Endodermal cell (in vitro differentiated cells): ENCODE measurements at regions not wholly inside any gene's neighbourhood (a gene's known extent, or its start where the extent isn't known, plus 50 kb on each side); places are given as distances from the start of the nearest gene placed in this dataset.

Experiments
- DNase-seq: peaks from one replicate; pipeline ENCODE4 v3.0.0-alpha.2; 2017
- H3K27ac ChIP-seq: 2 replicates; pipeline ENCODE4 v1.5.1; 2013; ENCODE audit warnings: mild to moderate bottlenecking, low read depth, low read length, moderate library complexity
- H3K27me3 ChIP-seq: 2 replicates; pipeline ENCODE4 v1.6.1; 2013; ENCODE audit warnings: mild to moderate bottlenecking, low read length, moderate library complexity; ENCODE audit not compliant: insufficient read depth, control insufficient read depth, poor library complexity, severe bottlenecking
- H3K36me3 ChIP-seq: 2 replicates; pipeline ENCODE4 v1.7.0; 2013; ENCODE audit warnings: mild to moderate bottlenecking, low read length, moderate library complexity; ENCODE audit not compliant: control insufficient read depth, insufficient read depth
- H3K4me1 ChIP-seq: one replicate; pipeline ENCODE4 v1.7.0; 2013; ENCODE audit warnings: low read length; ENCODE audit not compliant: control insufficient read depth, insufficient read depth
- H3K4me3 ChIP-seq: 2 replicates; pipeline ENCODE4 v1.5.1; 2013; ENCODE audit warnings: mild to moderate bottlenecking, low read length, moderate library complexity
- H3K9ac ChIP-seq: 2 replicates; pipeline ENCODE4 v1.6.1; 2013; ENCODE audit warnings: mild to moderate bottlenecking, low read length, moderate library complexity; ENCODE audit not compliant: poor library complexity, severe bottlenecking; ENCODE audit errors: extremely low read depth
- H3K9me3 ChIP-seq: 2 replicates; pipeline ENCODE4 v1.6.1; 2013; ENCODE audit warnings: mild to moderate bottlenecking, low read length, moderate library complexity; ENCODE audit not compliant: control insufficient read depth
- H3K27ac Mint-ChIP-seq: 2 replicates; pipeline ENCODE4 v1.8.0; 2020; ENCODE audit warnings: mixed read lengths
- H3K27me3 Mint-ChIP-seq: 2 replicates; pipeline ENCODE4 v1.8.0; 2021; ENCODE audit warnings: mild to moderate bottlenecking, mixed read lengths; ENCODE audit not compliant: insufficient read depth
- H3K36me3 Mint-ChIP-seq: 2 replicates; pipeline ENCODE4 v1.8.0; 2020; ENCODE audit warnings: low read depth, mixed read lengths
- H3K4me1 Mint-ChIP-seq: 2 replicates; pipeline ENCODE4 v1.8.0; 2020; ENCODE audit warnings: mixed read lengths
- H3K4me3 Mint-ChIP-seq: 2 replicates; pipeline ENCODE4 v1.8.0; 2020; ENCODE audit warnings: mild to moderate bottlenecking, moderate library complexity, mixed read lengths
- H3K9me3 Mint-ChIP-seq: 2 replicates; pipeline ENCODE4 v1.8.0; 2020; ENCODE audit warnings: mild to moderate bottlenecking, mixed read lengths
- CTCF ChIP-seq: fragments of 200-600 bp; sonication (generic); conservative IDR thresholded peaks from 2 replicates; pipeline ENCODE4 v1.5.0; 2021; ENCODE audit warnings: antibody characterized with exemption, mild to moderate bottlenecking
- WGBS, 2 experiments: methylation state at CpG; one replicate each; pipeline versions ENCODE4 v1.1.5 to v1.1.7; 2013; ENCODE audit warnings: missing lambda C conversion rate in 2 of 2, mixed read lengths in 1 of 2; ENCODE audit not compliant: insufficient coverage in 1 of 2, insufficient read length in 1 of 2; 5-methylcytosine and 5-hydroxymethylcytosine counted together

- Histone ChIP-seq H3K9me3 (no peaks in the 10 kb centered on the region), H3K9ac (no peak overlapping the region), H3K36me3 (no peaks in the 10 kb centered on the region), H3K4me3 (no peak overlapping the region), H3K27ac (peak overlapping the region; percentile 1), H3K4me1 (peaks cover 11% of the 10 kb centered on the region), H3K27me3 (no peaks in the 10 kb centered on the region)
- Mint-ChIP-seq H3K36me3 (no peaks in the 10 kb centered on the region), H3K4me3 (no peak overlapping the region), H3K4me1 (peaks cover 22% of the 10 kb centered on the region), H3K27me3 (no peaks in the 10 kb centered on the region), H3K9me3 (no peaks in the 10 kb centered on the region), H3K27ac (no peak overlapping the region)
- peak; percentile 20 for TF ChIP-seq CTCF
- 85 to 86% methylated on average over 6 to 7 of the region's 7 CpGs for WGBS, 2 experiments
- no peak for DNase-seq
These were observed 88.2 kb downstream of the GJA1 start for GRCh38 chr6:121523628-121524027.

GRCh38 chr6:121526282-121526681 is 90.8 kb downstream of the GJA1 start:
- Mint-ChIP-seq H3K4me3 (no peak overlapping the region), H3K4me1 (peaks cover 9% of the 10 kb centered on the region), H3K27ac (no peak overlapping the region), H3K9me3 (no peaks in the 10 kb centered on the region), H3K36me3 (no peaks in the 10 kb centered on the region), H3K27me3 (no peaks in the 10 kb centered on the region)
- no peak overlapping the region for H3K9ac ChIP-seq
- no peaks in the 10 kb centered on the region for H3K27me3 ChIP-seq
- no peak for DNase-seq
- no peak overlapping the region for H3K4me3 ChIP-seq
- H3K27ac ChIP-seq = no peak overlapping the region
- 91% methylated on average over 1 of the region's 1 CpG; no CpG with 5 or more reads in 1 of the 2 experiments for WGBS, 2 experiments
- peaks cover 2% of the 10 kb centered on the region for H3K4me1 ChIP-seq
- no peaks in the 10 kb centered on the region for H3K9me3 ChIP-seq
- TF ChIP-seq CTCF = no peak
- no peaks in the 10 kb centered on the region for H3K36me3 ChIP-seq

GRCh38 chr6:121531658-121532169 is 96.3 kb downstream of the GJA1 start:
- WGBS, 2 experiments = 79 to 83% methylated on average over 2 to 4 of the region's 4 CpGs
- H3K4me3 ChIP-seq = no peak overlapping the region
- peaks cover 20% of the 10 kb centered on the region for H3K4me1 Mint-ChIP-seq
- no peaks in the 10 kb centered on the region for H3K9me3 Mint-ChIP-seq
- H3K4me1 ChIP-seq = no peaks in the 10 kb centered on the region
- no peak for TF ChIP-seq CTCF
- no peaks in the 10 kb centered on the region for H3K27me3 Mint-ChIP-seq
- H3K36me3 ChIP-seq = no peaks in the 10 kb centered on the region
- H3K27ac ChIP-seq = peak overlapping the region; percentile 34
- no peak overlapping the region for H3K4me3 Mint-ChIP-seq
- no peaks in the 10 kb centered on the region for H3K9me3 ChIP-seq
- H3K36me3 Mint-ChIP-seq = no peaks in the 10 kb centered on the region
- no peak overlapping the region for H3K27ac Mint-ChIP-seq
- no peaks in the 10 kb centered on the region for H3K27me3 ChIP-seq
- H3K9ac ChIP-seq = no peak overlapping the region
- DNase-seq = no peak
